Retinal pigment epithelial cell (primary cell): ENCODE measurements at regions not wholly inside any gene's neighbourhood (a gene's known extent, or its start where the extent isn't known, plus 50 kb on each side); places are given as distances from the start of the nearest gene placed in this dataset.

Source experiments
- DNase-seq: peaks from one replicate; pipeline ENCODE4 v3.0.0-alpha.2; 2010; ENCODE audit warnings: low read depth
- H3K4me3 ChIP-seq: 2 replicates; pipeline ENCODE4 v1.5.1; 2011; ENCODE audit warnings: mild to moderate bottlenecking, low read length, control low read depth, moderate library complexity
- TF ChIP-seq, protein P1 (sequence below): conservative IDR thresholded peaks from 2 replicates; pipeline ENCODE4 v1.5.1; 2011; ENCODE audit warnings: low read depth, low read length, control low read depth, inconsistent platforms

- peak; percentile 85 for DNase-seq
- TF ChIP-seq, protein P1, sequence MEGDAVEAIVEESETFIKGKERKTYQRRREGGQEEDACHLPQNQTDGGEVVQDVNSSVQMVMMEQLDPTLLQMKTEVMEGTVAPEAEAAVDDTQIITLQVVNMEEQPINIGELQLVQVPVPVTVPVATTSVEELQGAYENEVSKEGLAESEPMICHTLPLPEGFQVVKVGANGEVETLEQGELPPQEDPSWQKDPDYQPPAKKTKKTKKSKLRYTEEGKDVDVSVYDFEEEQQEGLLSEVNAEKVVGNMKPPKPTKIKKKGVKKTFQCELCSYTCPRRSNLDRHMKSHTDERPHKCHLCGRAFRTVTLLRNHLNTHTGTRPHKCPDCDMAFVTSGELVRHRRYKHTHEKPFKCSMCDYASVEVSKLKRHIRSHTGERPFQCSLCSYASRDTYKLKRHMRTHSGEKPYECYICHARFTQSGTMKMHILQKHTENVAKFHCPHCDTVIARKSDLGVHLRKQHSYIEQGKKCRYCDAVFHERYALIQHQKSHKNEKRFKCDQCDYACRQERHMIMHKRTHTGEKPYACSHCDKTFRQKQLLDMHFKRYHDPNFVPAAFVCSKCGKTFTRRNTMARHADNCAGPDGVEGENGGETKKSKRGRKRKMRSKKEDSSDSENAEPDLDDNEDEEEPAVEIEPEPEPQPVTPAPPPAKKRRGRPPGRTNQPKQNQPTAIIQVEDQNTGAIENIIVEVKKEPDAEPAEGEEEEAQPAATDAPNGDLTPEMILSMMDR: no peak
- H3K4me3 ChIP-seq: no peak overlapping the region
Observed at GRCh38 chr1:96865731-96866685, 144.4 kb downstream of the PTBP2 start.

GRCh38 chr1:96872757-96873156 lies 151.2 kb downstream of the PTBP2 start:
- no peak for DNase-seq
- TF ChIP-seq, protein P1: no peak
- H3K4me3 ChIP-seq: no peak overlapping the region

DNA sequence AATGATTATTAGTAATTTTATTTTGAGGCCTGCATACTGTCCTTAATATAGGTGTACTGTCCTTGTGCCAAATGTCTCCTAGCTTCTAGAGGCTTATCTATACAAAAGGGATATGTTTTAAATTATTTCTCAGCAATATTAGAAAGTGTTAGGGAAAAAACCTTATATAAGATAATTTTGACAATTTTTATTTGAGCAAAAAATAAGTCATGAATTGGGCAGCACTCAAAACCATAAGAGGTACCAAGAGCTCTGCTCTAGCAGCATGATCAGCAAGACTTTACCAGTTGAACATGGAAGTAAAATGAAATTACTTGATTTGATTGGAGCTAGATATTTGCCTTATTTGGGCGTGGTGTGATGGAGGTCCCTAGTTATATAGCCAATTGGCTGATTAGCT lies 157.1 kb downstream of the PTBP2 start:
- DNase-seq: no peak
- TF ChIP-seq, protein P1: no peak
- no peak overlapping the region for H3K4me3 ChIP-seq

DNA sequence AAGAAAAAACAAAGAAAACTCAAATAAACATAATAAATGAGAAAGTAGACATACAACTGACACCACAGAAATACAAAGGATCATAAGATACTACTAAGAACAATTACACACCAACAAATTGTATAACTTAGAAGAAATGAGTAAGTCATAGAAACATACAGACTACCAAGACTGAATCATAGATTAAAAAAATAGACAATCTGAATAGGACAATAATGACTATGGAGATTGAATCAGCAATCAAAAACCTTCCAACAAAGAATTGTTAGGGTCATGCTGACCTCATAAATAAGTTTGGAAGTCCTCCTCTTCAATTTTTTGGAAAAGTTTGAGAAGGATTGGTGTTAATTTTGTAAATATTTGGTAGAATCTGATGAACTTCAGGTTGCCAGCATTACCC lies 159.0 kb downstream of the PTBP2 start:
- DNase-seq: no peak

DNA sequence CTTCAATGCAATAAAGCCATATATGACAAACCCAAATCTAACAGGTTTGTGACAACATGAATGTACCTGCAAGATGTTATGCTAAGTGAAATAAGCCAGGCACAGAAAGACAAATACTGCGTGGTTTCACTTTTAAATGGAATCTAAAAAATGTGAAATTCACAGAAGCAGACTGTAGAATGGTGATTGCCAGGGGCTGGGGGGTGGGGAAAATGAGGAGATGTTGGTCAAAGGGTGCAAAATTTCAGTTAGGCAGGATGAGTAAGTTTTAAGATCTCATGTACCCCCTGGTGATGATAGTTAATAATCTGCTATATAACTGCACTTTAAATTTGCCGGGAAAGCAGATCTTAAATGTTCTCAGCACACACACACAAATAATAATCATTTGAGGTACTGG lies 160.5 kb downstream of the PTBP2 start:
- DNase-seq: no peak
- TF ChIP-seq, protein P1: no peak
- no peak overlapping the region for H3K4me3 ChIP-seq

More for the DNA sequence above, 159.0 kb downstream of the PTBP2 start:
- TF ChIP-seq, protein P1: no peak
- H3K4me3 ChIP-seq: no peak overlapping the region

DNA sequence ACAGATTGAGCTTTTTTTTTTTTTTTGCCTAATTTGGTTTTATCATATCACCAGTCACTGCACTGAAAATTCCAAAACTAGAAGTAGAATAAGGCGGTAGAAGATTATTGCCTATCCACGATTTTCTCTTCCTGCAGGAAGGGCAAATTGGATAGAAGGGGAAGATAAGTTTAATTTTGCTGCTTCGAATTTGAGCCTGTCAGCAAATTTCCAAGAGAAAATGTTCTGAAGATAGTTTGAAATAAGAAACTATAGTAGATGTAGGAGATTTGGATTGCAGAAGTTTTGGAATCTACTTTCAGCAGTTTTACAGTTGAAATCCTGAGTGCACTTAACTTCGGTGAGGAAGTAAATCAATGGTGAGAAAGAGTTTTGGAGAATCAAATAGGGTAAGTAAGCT lies 164.9 kb downstream of the PTBP2 start:
- DNase-seq: no peak
- TF ChIP-seq, protein P1: no peak
- H3K4me3 ChIP-seq: no peak overlapping the region

DNA sequence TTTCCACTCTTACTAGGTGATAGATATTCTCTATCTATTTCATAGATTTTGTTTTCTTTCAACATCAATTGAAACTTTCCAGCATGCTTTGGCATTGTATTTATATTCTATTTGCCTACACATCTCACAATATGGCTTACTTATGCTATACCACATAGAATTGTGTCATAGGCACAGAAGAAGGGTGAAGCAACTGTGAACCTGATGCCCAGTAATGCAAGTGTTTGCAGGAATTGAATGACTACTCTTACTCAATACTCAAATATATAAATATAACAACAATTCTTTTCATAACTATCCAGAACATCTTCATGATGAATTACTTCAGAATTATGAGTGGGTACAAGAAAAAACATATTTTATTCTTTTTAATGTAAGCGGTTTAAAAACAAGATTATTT lies 165.9 kb downstream of the PTBP2 start:
- no peak overlapping the region for H3K4me3 ChIP-seq
- no peak for DNase-seq
- TF ChIP-seq, protein P1: no peak
